ENCODE measurements at regions not wholly inside any gene's neighbourhood (a gene's known extent, or its start where the extent isn't known, plus 50 kb on each side); places are given as distances from the start of the nearest gene placed in this dataset.
A peak's percentile ranks its signal among the peaks of the same experiment; 100 is the strongest.

- POLR2A ChIA-PET: no interaction called here
- H3K4me1 Mint-ChIP-seq: peaks cover 49% of the 10 kb centered on the region
- TF ChIP-seq NR3C1 (CRISPR knock-in tag; conservative IDR thresholded peaks at IDR 0.05; ENCODE audit: low read depth) (no peak), ATF2 (CRISPR knock-in tag; IDR thresholded peaks at IDR 0.05; ENCODE audit: borderline replicate concordance, low read depth) (no peak), NR1H2 (CRISPR knock-in tag; IDR thresholded peaks at IDR 0.05) (no peak), ARID4B (CRISPR knock-in tag; IDR thresholded peaks at IDR 0.05; ENCODE audit: borderline replicate concordance) (no peak), ZNF317 (CRISPR knock-in tag; IDR thresholded peaks at IDR 0.05; ENCODE audit: borderline replicate concordance, low read depth) (no peak), GTF2I (CRISPR knock-in tag; conservative IDR thresholded peaks at IDR 0.05) (no peak), TP53 (CRISPR knock-in tag; IDR thresholded peaks at IDR 0.05) (no peak), KAT7 (CRISPR knock-in tag; IDR thresholded peaks at IDR 0.05; ENCODE audit: borderline replicate concordance) (no peak), ZNF396 (CRISPR knock-in tag; IDR thresholded peaks at IDR 0.05; ENCODE audit: borderline replicate concordance) (no peak), MAX (CRISPR knock-in tag; IDR thresholded peaks at IDR 0.05) (no peak), USF2 (CRISPR knock-in tag; IDR thresholded peaks at IDR 0.05) (no peak), FOXJ3 (CRISPR knock-in tag; IDR thresholded peaks at IDR 0.05; ENCODE audit: borderline replicate concordance) (no peak), ZNF423 (CRISPR knock-in tag; IDR thresholded peaks at IDR 0.05) (no peak)
- TF ChIP-seq, protein P1, sequence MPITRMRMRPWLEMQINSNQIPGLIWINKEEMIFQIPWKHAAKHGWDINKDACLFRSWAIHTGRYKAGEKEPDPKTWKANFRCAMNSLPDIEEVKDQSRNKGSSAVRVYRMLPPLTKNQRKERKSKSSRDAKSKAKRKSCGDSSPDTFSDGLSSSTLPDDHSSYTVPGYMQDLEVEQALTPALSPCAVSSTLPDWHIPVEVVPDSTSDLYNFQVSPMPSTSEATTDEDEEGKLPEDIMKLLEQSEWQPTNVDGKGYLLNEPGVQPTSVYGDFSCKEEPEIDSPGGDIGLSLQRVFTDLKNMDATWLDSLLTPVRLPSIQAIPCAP (CRISPR knock-in tag; IDR thresholded peaks at IDR 0.05): no peak
- H3K36me3 Mint-ChIP-seq: peaks cover 40% of the 10 kb centered on the region
- DNase-seq (ENCODE audit: low spot score) (peak; percentile 20), ATAC-seq (peak; percentile 74)
- H3K4me3 Mint-ChIP-seq: no peak overlapping the region
- CTCF ChIA-PET: interaction anchor here (1.2 to 1.5 kb wide), 2 partner anchors 10 to 147 kb away, joined by 3 to 13 read pairs; no protein-coding TSS in a partner anchor
- H3K27me3 Mint-ChIP-seq (ENCODE audit: low read depth): peaks cover 4% of the 10 kb centered on the region
- H3K9me3 Mint-ChIP-seq: peaks cover 57% of the 10 kb centered on the region
- peak overlapping the region; percentile 68 for H3K27ac Mint-ChIP-seq
Measured at GRCh38 chr6:109892451-109893435, 85.4 kb upstream of the GPR6 start.

DNA sequence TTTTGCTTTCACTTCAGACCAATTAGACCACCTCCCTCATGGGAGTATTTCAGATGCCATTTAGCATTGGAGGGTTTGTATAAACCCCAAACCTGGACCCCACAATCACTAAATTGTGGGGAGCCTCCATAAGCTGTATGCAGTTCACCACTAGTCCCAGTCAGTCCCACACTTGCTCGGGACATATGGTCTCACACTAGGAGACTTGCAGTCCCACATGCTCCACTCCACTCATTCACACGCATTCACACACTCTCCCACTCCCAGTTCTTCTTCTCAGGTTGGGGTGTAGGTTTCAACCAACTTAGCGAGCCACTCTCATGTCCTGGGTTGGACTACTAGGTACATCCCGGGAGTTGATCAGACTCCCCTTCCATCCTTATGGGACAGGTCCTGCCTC is 84.5 kb upstream of the GPR6 start:
- ChIA-PET POLR2A (no interaction called here), CTCF (interaction anchor here (1.5 kb wide), 1 partner anchor 9 kb away, joined by 3 read pairs; no protein-coding TSS in a partner anchor)
- peaks cover 51% of the 10 kb centered on the region for H3K4me1 Mint-ChIP-seq
- H3K4me3 Mint-ChIP-seq: no peak overlapping the region
- ATAC-seq (no peak), DNase-seq (ENCODE audit: low spot score) (no peak)
- H3K36me3 Mint-ChIP-seq: peaks cover 40% of the 10 kb centered on the region
- no peak for TF ChIP-seq ZSCAN18 (CRISPR knock-in tag; IDR thresholded peaks at IDR 0.05)
- TF ChIP-seq ZMAT4 (CRISPR knock-in tag; IDR thresholded peaks at IDR 0.05): no peak
- H3K27me3 Mint-ChIP-seq (ENCODE audit: low read depth): peaks cover 4% of the 10 kb centered on the region
- H3K9me3 Mint-ChIP-seq: peaks cover 54% of the 10 kb centered on the region
- H3K27ac Mint-ChIP-seq: peak overlapping the region; percentile 31; the same call in 1 of the 2 replicates

All from WTC11 (cell line).